Omental fat pad (tissue), 3 donors: ENCODE measurements at regions not wholly inside any gene's neighbourhood (a gene's known extent, or its start where the extent isn't known, plus 50 kb on each side); places are given as distances from the start of the nearest gene placed in this dataset.

Experiments used
- ATAC-seq: fragments of 150-250 bp; one replicate; pipeline ENCODE4 v1.9.1; 2016; ENCODE audit warnings: mild to moderate bottlenecking, moderate library complexity; ENCODE audit not compliant: low FRiP score
- DNase-seq: peaks from one replicate; pipeline ENCODE4 v3.0.0-alpha.2; 2019; ENCODE audit warnings: low spot score
- CTCF ChIP-seq, 3 donors: fragments of 450-650 bp; IDR thresholded peaks; one replicate each; pipeline ENCODE4 v1.5.1; 2016 to 2017; ENCODE audit warnings: antibody characterized with exemption in 3 of 3, mild to moderate bottlenecking in 3 of 3, moderate library complexity in 2 of 3

DNA sequence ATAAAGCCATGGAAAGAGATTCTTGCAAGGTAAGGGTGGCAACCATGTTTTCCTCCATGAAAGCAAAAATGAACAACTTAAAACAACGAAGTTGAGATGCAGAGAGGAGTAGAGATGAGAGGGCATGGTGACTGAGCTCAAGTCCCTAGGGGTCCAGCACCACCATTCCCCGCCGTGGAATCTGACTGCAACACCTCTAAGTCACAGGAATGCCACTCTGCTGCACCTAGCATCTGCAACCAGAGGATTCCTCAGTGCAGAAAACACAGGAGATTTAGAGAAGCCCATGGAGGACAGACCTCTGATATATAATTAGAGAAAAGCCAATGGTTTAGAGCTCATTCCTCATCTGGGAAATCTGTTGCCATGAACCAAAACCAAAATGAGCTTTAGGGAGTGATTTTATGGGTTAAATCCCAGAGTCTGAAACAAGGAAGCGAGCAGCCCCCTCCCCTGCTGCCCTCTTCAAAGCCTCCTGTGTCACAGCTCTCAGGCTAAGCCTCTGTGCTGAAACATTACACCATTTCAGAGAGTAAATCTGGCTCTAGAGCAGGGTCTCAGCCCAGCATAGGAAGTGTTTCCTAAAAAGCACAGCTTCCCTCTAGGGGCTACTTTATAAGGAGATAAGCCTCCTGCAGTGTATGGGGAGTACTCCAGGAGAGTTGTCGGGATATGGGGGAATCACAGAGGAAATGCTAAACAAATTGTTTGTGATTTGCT is 1043.6 kb downstream of the UQCRFS1 start:
- ATAC-seq, result peak; percentile 21
- DNase-seq, result no peak
- no peak for TF ChIP-seq CTCF (IDR thresholded peaks at IDR 0.05)

GRCh38 chr19:28168557-28168956 is 1044.4 kb downstream of the UQCRFS1 start:
- ATAC-seq (no peak), DNase-seq (no peak)
- no peak for TF ChIP-seq CTCF (IDR thresholded peaks at IDR 0.05)

GRCh38 chr19:28166025-28166424 is 1046.9 kb downstream of the UQCRFS1 start:
- ATAC-seq (no peak), DNase-seq (no peak)
- no peak for TF ChIP-seq CTCF (IDR thresholded peaks at IDR 0.05)

- DNase-seq, result no peak
- no peak for TF ChIP-seq CTCF (IDR thresholded peaks at IDR 0.05)
- ATAC-seq, result no peak
Observed at GRCh38 chr19:28164214-28164613, 1048.7 kb downstream of the UQCRFS1 start.

GRCh38 chr19:28159065-28159464 is 1053.9 kb downstream of the UQCRFS1 start:
- ATAC-seq (no peak), DNase-seq (no peak)
- no peak for TF ChIP-seq CTCF (IDR thresholded peaks at IDR 0.05)

- TF ChIP-seq CTCF (IDR thresholded peaks at IDR 0.05), result no peak
- no peak for ATAC-seq
- no peak for DNase-seq
Observed at GRCh38 chr19:28155265-28155664, 1057.7 kb downstream of the UQCRFS1 start.

DNA sequence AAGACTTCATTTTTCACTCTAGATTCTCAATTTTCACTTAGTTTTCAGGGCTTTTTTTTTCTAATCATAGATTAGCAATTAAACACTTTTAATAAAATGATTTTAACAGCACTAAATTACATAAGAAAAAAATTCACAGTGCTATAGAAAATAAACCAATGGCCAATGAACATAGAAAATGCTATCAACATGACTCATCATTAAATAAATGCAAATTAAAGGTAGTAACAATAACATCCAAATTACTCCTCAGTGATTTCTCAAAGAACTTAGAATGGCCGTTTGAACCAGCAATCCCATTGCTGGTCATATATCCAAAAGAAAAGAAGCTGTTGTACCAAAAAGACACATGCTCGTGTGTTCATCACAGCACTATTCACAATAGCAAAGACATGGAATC is 1058.9 kb downstream of the UQCRFS1 start:
- no peak for DNase-seq
- no peak for TF ChIP-seq CTCF (IDR thresholded peaks at IDR 0.05)
- ATAC-seq, result no peak
